HG03342 (cell line): ENCODE measurements at regions not wholly inside any gene's neighbourhood (a gene's known extent, or its start where the extent isn't known, plus 50 kb on each side); places are given as distances from the start of the nearest gene placed in this dataset.
"Not testable (repeated sequence)": the region's sequence is repeated elsewhere in the genome, so short reads cannot be mapped to it uniquely, and the experiment has no call there.

Source experiments
- ATAC-seq: cut with Tn5 transposase; IDR thresholded peaks from one replicate; pipeline ENCODE4 v1.9.1; 2021; ENCODE audit warnings: mild to moderate bottlenecking, moderate library complexity; ENCODE audit not compliant: unreplicated experiment

GRCh38 chr15:53038655-53038941 is 248.5 kb upstream of the ONECUT1 start:
- no peak for ATAC-seq

GRCh38 chr15:53037904-53038654 is 247.9 kb upstream of the ONECUT1 start:
- no peak for ATAC-seq

GRCh38 chr15:53036641-53037040 is 246.5 kb upstream of the ONECUT1 start:
- no peak for ATAC-seq

GRCh38 chr15:53034767-53035245 is 244.7 kb upstream of the ONECUT1 start:
- no peak for ATAC-seq

- ATAC-seq: no peak
These were observed 243.6 kb upstream of the ONECUT1 start for GRCh38 chr15:53033709-53034108.

- ATAC-seq: no peak
These were observed 241.3 kb upstream of the ONECUT1 start for GRCh38 chr15:53031469-53031868.

- no peak for ATAC-seq
These were observed 232.7 kb upstream of the ONECUT1 start for GRCh38 chr15:53022788-53023187.

- ATAC-seq: no peak
These were observed 223.2 kb upstream of the ONECUT1 start for GRCh38 chr15:53013329-53013728.

GRCh38 chr15:53011779-53012178 is 221.6 kb upstream of the ONECUT1 start:
- not testable (repeated sequence) for ATAC-seq

GRCh38 chr15:53009093-53009492 is 219.0 kb upstream of the ONECUT1 start:
- no peak for ATAC-seq

- no peak for ATAC-seq
These were observed 210.3 kb upstream of the ONECUT1 start for GRCh38 chr15:53000409-53000808.

GRCh38 chr15:52997123-52997522 is 207.0 kb upstream of the ONECUT1 start:
- ATAC-seq: no peak

- ATAC-seq: no peak
These were observed 204.2 kb upstream of the ONECUT1 start for GRCh38 chr15:52994290-52994689.

- no peak for ATAC-seq
These were observed 194.4 kb upstream of the ONECUT1 start for GRCh38 chr15:52984507-52984906.

GRCh38 chr15:52980446-52980845 is 190.3 kb upstream of the ONECUT1 start:
- ATAC-seq: no peak

GRCh38 chr15:52976516-52977075 is 186.5 kb upstream of the ONECUT1 start:
- ATAC-seq: no peak

- ATAC-seq: no peak
These were observed 185.9 kb upstream of the ONECUT1 start for GRCh38 chr15:52975941-52976449.

GRCh38 chr15:52963865-52964264 is 173.7 kb upstream of the ONECUT1 start:
- no peak for ATAC-seq

- ATAC-seq: no peak
These were observed 170.1 kb upstream of the ONECUT1 start for GRCh38 chr15:52960283-52960682.

- ATAC-seq: no peak
These were observed 153.6 kb upstream of the ONECUT1 start for GRCh38 chr15:52943746-52944145.

- ATAC-seq: no peak
These were observed 146.4 kb upstream of the ONECUT1 start for GRCh38 chr15:52936489-52936888.

- ATAC-seq: no peak
These were observed 135.0 kb upstream of the ONECUT1 start for GRCh38 chr15:52925130-52925529.

GRCh38 chr15:52924630-52925029 is 134.5 kb upstream of the ONECUT1 start:
- no peak for ATAC-seq
